C4-2B (cell line): ENCODE measurements at regions not wholly inside any gene's neighbourhood (a gene's known extent, or its start where the extent isn't known, plus 50 kb on each side); places are given as distances from the start of the nearest gene placed in this dataset.

Experiments
- H3K27ac ChIP-seq: fragments of 450-650 bp; 2 replicates; pipeline ENCODE4 v1.5.1; 2017
- CTCF ChIP-seq: fragments of 450-650 bp; conservative IDR thresholded peaks from 2 replicates; pipeline ENCODE4 v1.5.1; 2017; ENCODE audit warnings: mild to moderate bottlenecking
- ZFX ChIP-seq: fragments of 450-650 bp; IDR thresholded peaks from 2 replicates; pipeline ENCODE4 v1.6.1; 2017

- TF ChIP-seq CTCF (no peak), ZFX (no peak)
- no peak overlapping the region for H3K27ac ChIP-seq
These were observed 484.9 kb downstream of the LPIN1 start for GRCh38 chr2:12231288-12231687.

- TF ChIP-seq CTCF (no peak), ZFX (no peak)
- H3K27ac ChIP-seq, result no peak overlapping the region
These were observed 483.9 kb upstream of the TRIB2 start for GRCh38 chr2:12232876-12233275.

- TF ChIP-seq ZFX, result no peak
- TF ChIP-seq CTCF, result no peak
- H3K27ac ChIP-seq, result no peak overlapping the region
These were observed 480.4 kb upstream of the TRIB2 start for GRCh38 chr2:12236136-12236844.

GRCh38 chr2:12240206-12240605 is 476.5 kb upstream of the TRIB2 start:
- no peak overlapping the region for H3K27ac ChIP-seq

GRCh38 chr2:12243381-12243780 is 473.4 kb upstream of the TRIB2 start:
- TF ChIP-seq ZFX, result no peak
- no peak for TF ChIP-seq CTCF

More at GRCh38 chr2:12240206-12240605, 476.5 kb upstream of the TRIB2 start:
- TF ChIP-seq CTCF (no peak), ZFX (no peak)

GRCh38 chr2:12244070-12244469 is 472.7 kb upstream of the TRIB2 start:
- no peak overlapping the region for H3K27ac ChIP-seq
- TF ChIP-seq CTCF, result no peak
- no peak for TF ChIP-seq ZFX

More at GRCh38 chr2:12243381-12243780, 473.4 kb upstream of the TRIB2 start:
- H3K27ac ChIP-seq, result no peak overlapping the region

GRCh38 chr2:12251121-12251520 is 465.6 kb upstream of the TRIB2 start:
- no peak for TF ChIP-seq ZFX
- H3K27ac ChIP-seq, result no peak overlapping the region

- TF ChIP-seq ZFX (no peak), CTCF (no peak)
- H3K27ac ChIP-seq, result no peak overlapping the region
These were observed 465.0 kb upstream of the TRIB2 start for GRCh38 chr2:12251749-12252148.
